Nephron (organoid): ENCODE measurements at regions not wholly inside any gene's neighbourhood (a gene's known extent, or its start where the extent isn't known, plus 50 kb on each side); places are given as distances from the start of the nearest gene placed in this dataset.

Source experiments
- H3K27ac Mint-ChIP-seq, 3 experiments: 2 replicates each; pipeline ENCODE4 v1.8.0; 2020; ENCODE audit warnings: mixed read lengths in 3 of 3, mild to moderate bottlenecking in 2 of 3, moderate library complexity in 1 of 3
- H3K27me3 Mint-ChIP-seq: 2 replicates; pipeline ENCODE4 v1.8.0; 2021; ENCODE audit warnings: low read depth, mild to moderate bottlenecking, moderate library complexity, mixed read lengths
- H3K36me3 Mint-ChIP-seq: 2 replicates; pipeline ENCODE4 v1.8.0; 2020; ENCODE audit warnings: low read depth, mixed read lengths
- H3K4me1 Mint-ChIP-seq: 2 replicates; pipeline ENCODE4 v1.8.0; 2020; ENCODE audit warnings: mixed read lengths
- H3K4me3 Mint-ChIP-seq, 3 experiments: 2 replicates each; pipeline ENCODE4 v1.8.0; 2020; ENCODE audit warnings: mild to moderate bottlenecking in 3 of 3, mixed read lengths in 3 of 3, moderate library complexity in 2 of 3
- H3K9me3 Mint-ChIP-seq: 2 replicates; pipeline ENCODE4 v1.8.0; 2020; ENCODE audit warnings: mixed read lengths
- TF ChIP-seq, protein P1 (sequence below), 3 experiments: fragments of 200-600 bp; sonication (generic); IDR thresholded peaks; one replicate each; pipeline ENCODE4 v1.5.0; 2021; ENCODE audit warnings: antibody characterized with exemption in 3 of 3; ENCODE audit not compliant: unreplicated experiment in 3 of 3

DNA sequence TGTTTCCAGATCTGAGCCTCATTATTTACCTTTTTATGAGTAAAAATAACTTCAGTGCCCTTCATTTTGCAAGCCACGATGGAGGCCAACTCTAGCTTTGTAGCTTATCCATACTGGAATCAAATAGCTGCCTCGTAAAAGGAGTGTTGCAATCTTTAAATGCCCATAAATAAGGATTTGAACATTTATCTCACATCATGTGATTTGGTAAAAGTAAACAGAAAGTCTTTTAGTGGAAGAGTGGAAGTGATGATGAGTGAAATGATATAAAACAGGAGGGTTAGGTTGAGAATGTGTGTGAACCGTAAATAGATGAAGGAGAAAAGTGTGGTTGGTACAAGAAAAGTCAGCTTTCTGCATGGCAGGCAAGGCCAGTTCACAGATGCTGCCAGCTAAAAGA lies 348.9 kb downstream of the OSR1 start:
- no peaks in the 10 kb centered on the region for H3K4me1 Mint-ChIP-seq
- H3K9me3 Mint-ChIP-seq = peaks cover 10% of the 10 kb centered on the region
- H3K4me3 Mint-ChIP-seq = no peak overlapping the region
- H3K27ac Mint-ChIP-seq = no peak overlapping the region
- no peaks in the 10 kb centered on the region for H3K27me3 Mint-ChIP-seq
- H3K36me3 Mint-ChIP-seq = no peaks in the 10 kb centered on the region
- TF ChIP-seq, protein P1, sequence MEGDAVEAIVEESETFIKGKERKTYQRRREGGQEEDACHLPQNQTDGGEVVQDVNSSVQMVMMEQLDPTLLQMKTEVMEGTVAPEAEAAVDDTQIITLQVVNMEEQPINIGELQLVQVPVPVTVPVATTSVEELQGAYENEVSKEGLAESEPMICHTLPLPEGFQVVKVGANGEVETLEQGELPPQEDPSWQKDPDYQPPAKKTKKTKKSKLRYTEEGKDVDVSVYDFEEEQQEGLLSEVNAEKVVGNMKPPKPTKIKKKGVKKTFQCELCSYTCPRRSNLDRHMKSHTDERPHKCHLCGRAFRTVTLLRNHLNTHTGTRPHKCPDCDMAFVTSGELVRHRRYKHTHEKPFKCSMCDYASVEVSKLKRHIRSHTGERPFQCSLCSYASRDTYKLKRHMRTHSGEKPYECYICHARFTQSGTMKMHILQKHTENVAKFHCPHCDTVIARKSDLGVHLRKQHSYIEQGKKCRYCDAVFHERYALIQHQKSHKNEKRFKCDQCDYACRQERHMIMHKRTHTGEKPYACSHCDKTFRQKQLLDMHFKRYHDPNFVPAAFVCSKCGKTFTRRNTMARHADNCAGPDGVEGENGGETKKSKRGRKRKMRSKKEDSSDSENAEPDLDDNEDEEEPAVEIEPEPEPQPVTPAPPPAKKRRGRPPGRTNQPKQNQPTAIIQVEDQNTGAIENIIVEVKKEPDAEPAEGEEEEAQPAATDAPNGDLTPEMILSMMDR (IDR thresholded peaks at IDR 0.05; ENCODE audit: unreplicated experiment in 3 of 3) = no peak

DNA sequence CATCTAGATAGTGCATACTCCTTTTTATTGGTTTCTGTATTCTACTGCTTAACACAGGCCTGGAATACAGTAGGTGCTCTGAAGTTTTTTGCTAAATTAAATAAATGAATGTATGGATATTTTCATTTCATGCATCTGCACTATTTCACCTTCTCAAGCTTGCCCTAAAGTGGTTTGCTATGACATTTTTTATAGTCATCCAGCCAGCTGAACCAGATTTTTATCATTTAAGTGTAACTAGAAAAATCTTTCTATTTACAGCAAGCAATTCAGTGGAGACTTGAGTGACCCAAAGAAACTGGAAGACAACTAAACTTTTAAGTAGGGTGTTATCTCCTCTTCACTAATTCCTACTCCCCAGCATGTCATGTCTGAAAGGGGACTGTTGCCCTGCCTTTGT lies 354.9 kb downstream of the OSR1 start:
- Mint-ChIP-seq H3K27me3 (no peaks in the 10 kb centered on the region), H3K4me1 (peaks cover 11% of the 10 kb centered on the region), H3K4me3 (no peak overlapping the region), H3K36me3 (no peaks in the 10 kb centered on the region), H3K9me3 (peaks cover 3% of the 10 kb centered on the region), H3K27ac (no peak overlapping the region)
- TF ChIP-seq, protein P1 (IDR thresholded peaks at IDR 0.05; ENCODE audit: unreplicated experiment in 3 of 3) = no peak

DNA sequence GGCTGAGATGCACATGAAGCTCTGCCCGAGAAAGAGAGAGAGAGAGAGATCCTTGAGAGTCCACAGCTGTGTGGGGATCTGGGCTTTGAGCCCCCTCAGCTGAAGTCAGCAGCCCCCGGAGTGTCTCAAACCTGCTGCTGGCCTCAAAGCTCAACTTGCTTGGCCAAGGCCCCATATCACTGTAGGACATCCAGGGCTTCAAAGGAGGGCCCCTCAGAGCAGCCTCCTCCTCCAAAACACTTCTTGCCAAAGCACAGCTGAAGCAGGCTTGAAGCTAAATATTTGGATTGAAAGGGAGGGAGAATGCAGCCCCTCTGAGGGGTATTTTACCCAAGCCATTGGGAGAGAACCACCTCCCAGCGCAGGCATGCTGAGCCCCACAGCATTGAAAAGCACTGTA lies 357.6 kb downstream of the OSR1 start:
- no peaks in the 10 kb centered on the region for H3K36me3 Mint-ChIP-seq

DNA sequence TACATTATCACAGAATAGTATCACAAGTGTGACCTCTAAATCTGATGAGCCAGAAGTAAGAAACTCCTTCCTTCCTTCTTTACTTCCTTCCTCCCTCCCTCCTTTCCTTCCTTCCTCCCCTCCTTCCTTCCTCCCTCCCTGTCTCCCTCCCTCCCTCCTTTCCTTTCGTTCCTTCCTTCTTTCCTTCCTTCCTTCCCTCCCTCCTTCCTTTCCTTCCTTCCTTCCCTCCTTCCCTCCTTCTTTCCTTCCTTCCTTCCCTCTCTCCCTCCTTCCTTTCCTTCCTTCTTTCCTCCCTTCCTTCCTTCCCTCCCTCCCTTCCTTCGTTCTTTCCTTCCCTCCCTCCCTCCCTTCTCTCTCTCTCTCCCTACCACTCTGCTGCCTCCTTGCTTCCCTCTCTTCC lies 359.2 kb downstream of the OSR1 start:
- H3K27me3 Mint-ChIP-seq = no peaks in the 10 kb centered on the region
- no peak overlapping the region for H3K27ac Mint-ChIP-seq
- TF ChIP-seq, protein P1 (IDR thresholded peaks at IDR 0.05; ENCODE audit: unreplicated experiment in 3 of 3) = no peak
- no peak overlapping the region for H3K4me3 Mint-ChIP-seq
- no peaks in the 10 kb centered on the region for H3K36me3 Mint-ChIP-seq
- peaks cover 20% of the 10 kb centered on the region for H3K4me1 Mint-ChIP-seq
- H3K9me3 Mint-ChIP-seq = no peaks in the 10 kb centered on the region

More for the DNA sequence above, 357.6 kb downstream of the OSR1 start:
- no peak overlapping the region for H3K4me3 Mint-ChIP-seq
- H3K27ac Mint-ChIP-seq = peak overlapping the region in 1 of 3 experiments; percentile 80
- TF ChIP-seq, protein P1 (IDR thresholded peaks at IDR 0.05; ENCODE audit: unreplicated experiment in 3 of 3) = no peak
- H3K9me3 Mint-ChIP-seq = no peaks in the 10 kb centered on the region
- peaks cover 20% of the 10 kb centered on the region for H3K4me1 Mint-ChIP-seq
- no peaks in the 10 kb centered on the region for H3K27me3 Mint-ChIP-seq

DNA sequence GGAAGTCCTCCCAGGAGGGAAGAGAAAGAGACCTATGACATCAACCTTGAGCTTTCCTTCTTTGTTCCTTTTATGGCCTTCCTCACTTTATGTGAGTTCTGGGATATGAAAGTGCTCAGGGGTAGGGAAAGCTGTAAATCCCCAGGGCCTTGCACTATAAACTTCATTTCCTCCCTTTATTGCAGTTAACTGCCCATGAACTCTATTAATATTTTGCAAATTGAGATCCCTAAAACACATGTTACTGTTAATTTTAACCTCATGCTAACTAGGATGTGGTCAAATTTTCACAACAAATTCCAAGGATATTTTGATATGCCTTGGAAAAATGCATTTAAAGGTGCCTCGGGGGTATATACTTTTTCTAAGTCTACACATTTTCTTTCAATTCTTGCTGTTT lies 359.9 kb downstream of the OSR1 start:
- Mint-ChIP-seq H3K9me3 (no peaks in the 10 kb centered on the region), H3K4me1 (peaks cover 25% of the 10 kb centered on the region), H3K27ac (peak overlapping the region in 1 of 3 experiments; percentile 43), H3K36me3 (no peaks in the 10 kb centered on the region), H3K27me3 (no peaks in the 10 kb centered on the region), H3K4me3 (no peak overlapping the region)
- TF ChIP-seq, protein P1 (IDR thresholded peaks at IDR 0.05; ENCODE audit: unreplicated experiment in 3 of 3) = no peak

DNA sequence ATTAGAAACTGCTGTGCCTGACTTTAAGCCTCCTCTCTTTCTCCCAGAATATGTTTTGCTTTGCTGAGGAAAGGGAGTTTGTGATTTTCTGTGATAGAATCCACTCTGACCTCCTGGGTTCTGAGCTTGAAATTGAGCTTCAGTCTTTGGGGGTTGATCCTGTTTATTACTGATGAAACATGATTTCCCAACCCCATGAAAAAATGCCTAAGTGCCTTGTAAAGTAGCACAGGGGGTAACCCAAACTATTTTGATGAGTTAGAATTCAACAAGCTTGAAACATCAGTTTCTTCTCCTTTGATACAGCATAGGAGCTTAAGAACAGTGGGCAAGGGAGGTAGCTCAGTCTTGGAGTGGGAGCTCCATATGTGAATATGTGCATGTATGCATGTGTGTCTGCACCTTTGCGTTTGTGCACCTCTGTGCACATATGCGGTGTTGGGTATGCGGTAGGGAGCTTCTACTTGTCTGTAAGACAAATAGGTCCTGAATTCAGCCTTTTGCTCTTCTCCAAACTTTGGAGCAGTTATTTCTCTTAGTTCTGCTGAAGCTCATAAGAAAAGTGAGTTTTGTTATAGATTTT lies 364.6 kb downstream of the OSR1 start:
- H3K4me1 Mint-ChIP-seq = peaks cover 33% of the 10 kb centered on the region
- H3K9me3 Mint-ChIP-seq = no peaks in the 10 kb centered on the region
- H3K27me3 Mint-ChIP-seq = no peaks in the 10 kb centered on the region
- no peaks in the 10 kb centered on the region for H3K36me3 Mint-ChIP-seq
- no peak overlapping the region for H3K4me3 Mint-ChIP-seq
- peak overlapping the region; percentile 8 to 27 (median 18) for H3K27ac Mint-ChIP-seq
- TF ChIP-seq, protein P1 (IDR thresholded peaks at IDR 0.05; ENCODE audit: unreplicated experiment in 3 of 3) = no peak
